Daoy (cell line): ENCODE measurements at regions not wholly inside any gene's neighbourhood (a gene's known extent, or its start where the extent isn't known, plus 50 kb on each side); places are given as distances from the start of the nearest gene placed in this dataset.
A peak's percentile ranks its signal among the peaks of the same experiment; 100 is the strongest.
"Not testable (repeated sequence)": the region's sequence is repeated elsewhere in the genome, so short reads cannot be mapped to it uniquely, and the experiment has no call there.

ENCODE experiments used
- DNase-seq: peaks from one replicate; pipeline ENCODE4 v3.0.0-alpha.2; 2015; ENCODE audit warnings: low read depth

- no peak for DNase-seq
Observed at GRCh38 chr3:159866201-159866746, 122.4 kb upstream of the IL12A start.

- DNase-seq = no peak
Observed at GRCh38 chr3:159867372-159867771, 121.3 kb upstream of the IL12A start.

- no peak for DNase-seq
Observed at GRCh38 chr3:159870723-159871122, 117.9 kb upstream of the IL12A start.

DNA sequence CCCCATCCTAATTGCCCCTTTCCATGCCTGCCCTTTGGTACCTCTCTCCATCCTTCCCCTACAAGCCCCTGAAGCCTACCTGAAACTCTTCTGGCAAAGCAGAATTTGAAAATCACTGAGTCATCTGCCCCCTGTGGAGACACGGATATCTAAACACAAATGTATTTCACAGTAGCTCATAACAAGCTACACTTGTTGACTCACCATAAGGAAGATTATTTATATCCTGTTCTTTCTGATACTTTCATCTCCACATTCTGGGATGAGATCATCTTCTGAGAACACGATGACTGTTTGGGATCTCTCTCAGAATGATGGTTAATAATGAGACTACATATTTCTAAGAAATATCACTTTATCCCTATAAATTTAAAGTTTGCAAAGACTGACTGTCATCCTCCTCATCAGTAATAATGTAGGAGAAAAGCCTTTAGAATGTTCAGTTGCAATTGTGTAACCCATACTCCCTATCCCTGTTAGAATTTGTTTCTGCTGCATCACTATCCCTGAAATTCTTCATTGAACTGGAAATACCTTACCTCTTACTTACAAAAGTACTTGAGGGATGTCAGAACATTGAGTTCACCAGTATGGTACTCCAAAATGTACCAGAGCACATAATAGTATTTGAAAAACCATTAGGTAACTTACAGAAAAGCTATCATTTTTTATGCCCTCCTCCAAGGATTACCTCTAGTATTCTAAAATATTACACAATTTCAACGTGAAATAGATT is 116.1 kb upstream of the IL12A start:
- peak; percentile 88 for DNase-seq

DNA sequence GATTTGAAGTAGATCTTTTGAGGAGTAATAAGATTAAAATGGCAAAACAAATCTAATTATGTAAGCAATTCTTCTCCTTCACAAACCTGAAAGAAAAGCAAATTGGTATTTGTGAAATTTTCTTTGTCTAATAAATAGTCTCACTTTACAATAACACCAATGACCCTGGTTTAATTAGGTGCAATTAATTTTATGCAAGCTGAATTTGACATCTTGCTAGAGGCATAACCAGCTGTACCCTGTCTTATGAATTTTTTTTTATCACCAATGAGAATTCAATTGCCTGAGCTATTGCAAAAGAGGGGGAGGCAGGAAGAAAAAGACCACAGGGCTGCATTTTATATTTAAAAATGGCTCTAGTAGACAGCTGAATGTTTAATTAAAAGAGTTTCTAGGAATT is 113.5 kb upstream of the IL12A start:
- DNase-seq = no peak

- no peak for DNase-seq
Observed at GRCh38 chr3:159877924-159878323, 110.7 kb upstream of the IL12A start.

GRCh38 chr3:159879146-159879545 is 109.5 kb upstream of the IL12A start:
- no peak for DNase-seq

- no peak for DNase-seq
Observed at GRCh38 chr3:159879598-159879997, 109.0 kb upstream of the IL12A start.

DNA sequence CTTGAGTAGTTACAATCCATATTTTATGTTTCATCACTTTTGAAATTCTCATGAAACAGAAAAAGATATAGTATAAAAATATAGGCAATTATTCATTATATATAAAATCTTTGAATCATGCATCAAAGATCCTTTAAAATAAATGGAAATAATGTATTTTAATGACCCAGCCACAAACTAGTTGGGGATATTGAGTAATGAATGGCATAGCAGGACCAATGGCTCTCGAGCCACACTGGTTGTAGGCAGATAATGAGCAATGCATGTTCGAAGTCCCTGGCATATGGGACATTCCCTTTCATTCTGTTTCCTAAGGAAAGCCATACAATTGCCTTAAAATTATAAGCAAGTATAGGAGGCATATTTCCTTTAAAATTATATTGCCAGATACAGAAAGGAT is 107.4 kb upstream of the IL12A start:
- DNase-seq = no peak

DNA sequence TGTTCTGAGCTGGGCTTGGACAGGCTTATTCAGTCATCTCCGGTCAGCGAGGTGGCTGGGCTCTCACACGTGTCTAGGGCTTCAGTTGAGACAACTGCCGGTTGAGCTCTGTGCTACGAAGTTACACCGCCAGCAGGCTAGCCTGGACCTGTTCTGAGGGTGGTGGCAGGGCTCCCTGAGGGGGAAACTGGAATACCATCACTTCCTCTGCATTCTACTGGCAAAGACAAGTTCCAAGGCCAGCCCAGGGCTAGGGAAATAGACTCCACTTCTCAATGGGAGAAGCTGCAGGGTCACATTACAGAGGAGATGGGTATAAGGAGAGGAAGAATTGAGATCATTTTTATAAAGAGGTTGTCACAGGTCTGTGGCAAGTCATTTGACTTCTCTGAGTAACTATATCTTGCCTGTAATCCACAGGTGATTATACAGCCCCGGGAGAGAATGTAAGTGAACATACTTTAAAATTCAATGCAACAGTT is 106.8 kb upstream of the IL12A start:
- DNase-seq = no peak

- no peak for DNase-seq
Observed at GRCh38 chr3:159882367-159882766, 106.3 kb upstream of the IL12A start.

DNA sequence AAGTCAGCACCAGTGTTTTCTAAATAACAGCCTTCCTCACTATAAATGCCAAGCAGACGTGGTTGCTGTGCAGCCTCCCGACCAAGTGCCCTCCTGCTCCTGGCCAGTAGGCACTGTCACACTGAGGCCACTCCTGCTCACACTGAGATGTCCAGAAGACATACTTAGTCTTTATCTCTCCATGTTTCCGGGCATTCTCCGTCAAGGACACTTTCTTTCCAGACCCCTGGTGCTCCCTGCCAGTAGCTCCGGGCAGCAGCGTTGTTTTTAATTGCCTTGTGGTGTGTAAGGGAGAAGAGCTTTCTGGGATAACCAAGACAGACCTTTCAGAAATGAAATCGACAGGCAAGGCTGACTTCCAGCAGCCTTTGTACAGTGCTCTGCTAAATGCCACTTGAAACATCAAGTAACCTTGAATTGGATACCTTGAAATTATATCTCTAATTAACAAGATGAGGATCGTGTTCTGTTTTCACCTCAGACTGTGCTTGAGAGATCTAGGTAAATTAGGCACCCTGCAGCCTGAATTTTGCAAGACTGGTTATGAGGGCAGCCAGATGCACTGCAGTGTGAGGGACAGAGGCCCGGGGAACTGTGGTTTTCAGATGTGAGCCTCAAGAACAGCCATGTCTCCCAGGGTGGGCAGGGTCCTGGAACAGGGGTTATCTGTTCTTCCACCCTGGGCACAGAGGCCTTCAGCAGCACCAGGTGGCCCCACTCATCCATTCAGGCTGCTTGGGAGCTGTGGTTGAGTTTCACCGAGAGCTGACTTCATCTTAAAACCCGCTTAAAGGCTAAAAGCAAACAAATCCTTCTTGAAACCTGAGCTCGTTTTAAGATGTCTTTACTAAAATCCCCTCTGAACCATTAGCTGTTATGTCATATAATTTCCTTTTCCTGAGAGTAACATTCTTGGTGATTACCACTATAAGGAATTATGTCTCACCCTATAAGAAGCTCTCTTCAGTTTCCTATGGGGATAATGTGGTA is 105.5 kb upstream of the IL12A start:
- peak; percentile 84 for DNase-seq

- DNase-seq = peak; percentile 30
Observed at GRCh38 chr3:159884661-159885402, 103.8 kb upstream of the IL12A start.

- no peak for DNase-seq
Observed at GRCh38 chr3:159886050-159886449, 102.6 kb upstream of the IL12A start.

- not testable (repeated sequence) for DNase-seq
Observed at GRCh38 chr3:159886530-159886929, 102.1 kb upstream of the IL12A start.

- DNase-seq = no peak
Observed at GRCh38 chr3:159887168-159887567, 101.5 kb upstream of the IL12A start.

DNA sequence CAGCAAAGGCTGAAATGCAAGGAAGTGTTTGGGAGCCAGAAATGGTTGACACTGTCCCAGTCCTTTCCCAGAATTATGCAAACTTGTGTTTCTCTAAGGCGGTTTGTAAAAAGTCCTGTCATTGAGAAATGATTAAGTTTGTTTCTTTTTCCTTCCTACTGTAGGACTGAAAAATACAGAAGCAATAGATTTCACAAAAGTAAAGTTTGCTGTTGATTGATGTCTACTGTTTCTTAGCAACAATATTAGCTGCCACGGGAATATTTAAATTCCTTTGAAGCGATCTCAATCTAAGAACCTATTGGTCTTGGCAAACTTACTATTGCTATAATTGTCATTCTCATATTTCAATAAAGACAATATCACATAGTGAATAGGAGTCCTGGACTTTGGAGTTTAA is 100.7 kb upstream of the IL12A start:
- DNase-seq = no peak

GRCh38 chr3:159892171-159892795 is 96.4 kb upstream of the IL12A start:
- no peak for DNase-seq

GRCh38 chr3:159892801-159893200 is 95.8 kb upstream of the IL12A start:
- no peak for DNase-seq

- DNase-seq = no peak
Observed at GRCh38 chr3:159894386-159894785, 94.2 kb upstream of the IL12A start.

GRCh38 chr3:159895430-159895829 is 93.2 kb upstream of the IL12A start:
- DNase-seq = no peak
